Aorta (tissue), 5 donors: ENCODE measurements at regions not wholly inside any gene's neighbourhood (a gene's known extent, or its start where the extent isn't known, plus 50 kb on each side); places are given as distances from the start of the nearest gene placed in this dataset.

ENCODE experiments used
- ATAC-seq: fragments of 200-7000 bp; cut with Tn5 transposase; one replicate; pipeline ENCODE4 v1.9.1; 2022; ENCODE audit warnings: moderate library complexity; ENCODE audit not compliant: low FRiP score
- DNase-seq, 2 donors: peaks; one replicate each; pipeline ENCODE4 v3.0.0-alpha.2; 2020
- H3K27ac ChIP-seq, 2 donors: one replicate each; pipeline ENCODE4 v1.5.1; 2013; ENCODE audit warnings: low read length in 2 of 2, mild to moderate bottlenecking in 2 of 2, moderate library complexity in 2 of 2, control low read depth in 1 of 2, inconsistent platforms in 1 of 2, low read depth in 1 of 2
- H3K27me3 ChIP-seq, 2 donors: one replicate each; pipeline ENCODE4 v1.6.1; 2013; ENCODE audit warnings: control low read depth in 1 of 2, low read length in 1 of 2, mild to moderate bottlenecking in 1 of 2, moderate library complexity in 1 of 2; ENCODE audit not compliant: insufficient read depth in 2 of 2, control insufficient read depth in 1 of 2
- H3K36me3 ChIP-seq, 2 donors: one replicate each; pipeline ENCODE4 v1.6.1; 2013; ENCODE audit warnings: control low read depth in 1 of 2, low read length in 1 of 2, mild to moderate bottlenecking in 1 of 2; ENCODE audit not compliant: insufficient read depth in 2 of 2, control insufficient read depth in 1 of 2
- H3K4me1 ChIP-seq, 2 donors: one replicate each; pipeline ENCODE4 v1.6.1; 2013; ENCODE audit warnings: low read length in 2 of 2, control low read depth in 1 of 2, mild to moderate bottlenecking in 1 of 2, moderate library complexity in 1 of 2; ENCODE audit not compliant: insufficient read depth in 2 of 2, control insufficient read depth in 1 of 2
- H3K4me3 ChIP-seq, 2 donors: one replicate each; pipeline ENCODE4 v1.5.1; 2013; ENCODE audit warnings: low read length in 2 of 2, control low read depth in 1 of 2, mild to moderate bottlenecking in 1 of 2
- H3K9me3 ChIP-seq: one replicate; pipeline ENCODE4 v1.6.1; 2013; ENCODE audit warnings: mild to moderate bottlenecking, low read length; ENCODE audit not compliant: control insufficient read depth
- WGBS, 2 donors: extraction: QIAGEN DNeasy Blood & Tissue Kit; methylation state at CpG; one replicate each; pipeline ENCODE4 v1.1.7; 2013; 5-methylcytosine and 5-hydroxymethylcytosine counted together
- intact Hi-C, 2 donors: fragments of 100-400 bp; cut with DNase I; formaldehyde crosslinking; loops; one replicate each; pipeline versions ENCODE4 v1.14.2 to v1.15.0; 2022
- donor health status: healthy with polysubstance abuse.
- donor health status: Bipolar disorder and iron deficiency.
- donor health status: DM: no; HTN: no; CAD: no.
- donor health status: DM: no; HTN: no; CAD: no.
- donor health status: DM: yes; HTN: yes; CAD: no.

GRCh38 chr15:97026781-97027180 is 696.3 kb downstream of the NR2F2 start:
- intact Hi-C loops = no loop called here
- 13 to 31% methylated on average over 2 of the region's 2 CpGs for WGBS, 2 donors
- H3K27ac ChIP-seq = no peak overlapping the region
- peaks cover 0 to 2% of the 10 kb centered on the region in 2 donors for H3K27me3 ChIP-seq
- H3K4me3 ChIP-seq = no peak overlapping the region
- no peaks in the 10 kb centered on the region for H3K4me1 ChIP-seq
- H3K36me3 ChIP-seq = no peaks in the 10 kb centered on the region
- peaks cover 6% of the 10 kb centered on the region for H3K9me3 ChIP-seq
- ATAC-seq (no peak), DNase-seq (no peak)

- ATAC-seq = no peak
- 82 to 88% methylated on average over 2 of the region's 2 CpGs for WGBS, 2 donors
- no peak for DNase-seq
- H3K36me3 ChIP-seq = no peaks in the 10 kb centered on the region
- H3K27ac ChIP-seq = no peak overlapping the region
- intact Hi-C loops = no loop called here
- peaks cover 0 to 2% of the 10 kb centered on the region in 2 donors for H3K27me3 ChIP-seq
- H3K4me1 ChIP-seq = no peaks in the 10 kb centered on the region
- H3K9me3 ChIP-seq = peaks cover 6% of the 10 kb centered on the region
- H3K4me3 ChIP-seq = no peak overlapping the region
Observed at GRCh38 chr15:97027772-97028171, 697.3 kb downstream of the NR2F2 start.

GRCh38 chr15:97030251-97030650 is 699.8 kb downstream of the NR2F2 start:
- no peak overlapping the region for H3K27ac ChIP-seq
- peaks cover 0 to 2% of the 10 kb centered on the region in 2 donors for H3K27me3 ChIP-seq
- H3K36me3 ChIP-seq = no peaks in the 10 kb centered on the region
- H3K9me3 ChIP-seq = peaks cover 7% of the 10 kb centered on the region
- 84 to 85% methylated on average over 2 of the region's 2 CpGs for WGBS, 2 donors
- no peaks in the 10 kb centered on the region for H3K4me1 ChIP-seq
- DNase-seq = no peak
- ATAC-seq = no peak
- intact Hi-C loops = no loop called here
- H3K4me3 ChIP-seq = no peak overlapping the region

GRCh38 chr15:97036301-97036700 is 705.8 kb downstream of the NR2F2 start:
- WGBS, 2 donors = 60 to 64% methylated on average over 3 of the region's 3 CpGs
- intact Hi-C loops = no loop called here

GRCh38 chr15:97037080-97037479 is 706.6 kb downstream of the NR2F2 start:
- intact Hi-C loops = no loop called here

More at GRCh38 chr15:97036301-97036700, 705.8 kb downstream of the NR2F2 start:
- H3K4me3 ChIP-seq = no peak overlapping the region
- H3K36me3 ChIP-seq = no peaks in the 10 kb centered on the region
- no peak for ATAC-seq
- DNase-seq = no peak
- H3K27ac ChIP-seq = no peak overlapping the region
- H3K9me3 ChIP-seq = peaks cover 2% of the 10 kb centered on the region
- H3K4me1 ChIP-seq = no peaks in the 10 kb centered on the region
- H3K27me3 ChIP-seq = no peaks in the 10 kb centered on the region

GRCh38 chr15:97045666-97046421 is 715.3 kb downstream of the NR2F2 start:
- no peaks in the 10 kb centered on the region for H3K9me3 ChIP-seq
- H3K4me3 ChIP-seq = no peak overlapping the region
- DNase-seq = no peak
- no peaks in the 10 kb centered on the region for H3K27me3 ChIP-seq
- ATAC-seq = no peak
- no peaks in the 10 kb centered on the region for H3K36me3 ChIP-seq
- intact Hi-C loops = no loop called here
- no peaks in the 10 kb centered on the region for H3K4me1 ChIP-seq
- WGBS, 2 donors = 52 to 53% methylated on average over 4 of the region's 4 CpGs
- no peak overlapping the region for H3K27ac ChIP-seq

More at GRCh38 chr15:97037080-97037479, 706.6 kb downstream of the NR2F2 start:
- ATAC-seq (no peak), DNase-seq (no peak)
- H3K36me3 ChIP-seq = no peaks in the 10 kb centered on the region
- H3K9me3 ChIP-seq = peaks cover 2% of the 10 kb centered on the region
- WGBS, 2 donors = 53 to 55% methylated on average over 1 of the region's 1 CpG
- H3K27ac ChIP-seq = no peak overlapping the region
- no peaks in the 10 kb centered on the region for H3K27me3 ChIP-seq
- H3K4me1 ChIP-seq = no peaks in the 10 kb centered on the region
- no peak overlapping the region for H3K4me3 ChIP-seq

- Histone ChIP-seq H3K4me1 (no peaks in the 10 kb centered on the region), H3K36me3 (no peaks in the 10 kb centered on the region), H3K27ac (no peak overlapping the region), H3K27me3 (no peaks in the 10 kb centered on the region), H3K9me3 (peaks cover 7% of the 10 kb centered on the region), H3K4me3 (no peak overlapping the region)
- ATAC-seq = no peak
- 66 to 72% methylated on average over 3 of the region's 3 CpGs for WGBS, 2 donors
- intact Hi-C loops = no loop called here
- DNase-seq = no peak
Observed at GRCh38 chr15:97052513-97052912, 722.0 kb downstream of the NR2F2 start.

GRCh38 chr15:97053635-97054034 is 723.1 kb downstream of the NR2F2 start:
- intact Hi-C loops = no loop called here
- Histone ChIP-seq H3K4me3 (no peak overlapping the region), H3K27ac (no peak overlapping the region), H3K27me3 (no peaks in the 10 kb centered on the region), H3K4me1 (no peaks in the 10 kb centered on the region), H3K36me3 (no peaks in the 10 kb centered on the region), H3K9me3 (peaks cover 7% of the 10 kb centered on the region)
- 33 to 41% methylated on average over 2 of the region's 2 CpGs for WGBS, 2 donors
- no peak for ATAC-seq
- no peak for DNase-seq

GRCh38 chr15:97057503-97057902 is 727.0 kb downstream of the NR2F2 start:
- intact Hi-C loops = no loop called here

More at GRCh38 chr15:97057503-97057902, 727.0 kb downstream of the NR2F2 start:
- 82 to 84% methylated on average over 6 of the region's 6 CpGs for WGBS, 2 donors
- Histone ChIP-seq H3K4me1 (no peaks in the 10 kb centered on the region), H3K27me3 (no peaks in the 10 kb centered on the region), H3K27ac (no peak overlapping the region), H3K4me3 (no peak overlapping the region), H3K36me3 (no peaks in the 10 kb centered on the region), H3K9me3 (peaks cover 2% of the 10 kb centered on the region)
- DNase-seq (no peak), ATAC-seq (no peak)
